K562 (cell line): ENCODE measurements at regions not wholly inside any gene's neighbourhood (a gene's known extent, or its start where the extent isn't known, plus 50 kb on each side); places are given as distances from the start of the nearest gene placed in this dataset.

Source experiments
- SMARCA4 ChIP-seq: fragments of 450-650 bp; IDR thresholded peaks from 2 replicates; pipeline ENCODE4 v1.6.1; 2016
- SP2 ChIP-seq: IDR thresholded peaks from 2 replicates; pipeline ENCODE4 v1.6.1; 2011; ENCODE audit warnings: mild to moderate bottlenecking, low read depth, low read length, moderate library complexity; ENCODE audit not compliant: poor library complexity, severe bottlenecking; ENCODE audit errors: extremely low read depth
- SREBF2 ChIP-seq: sonication (generic); formaldehyde crosslinking; IDR thresholded peaks from 2 replicates; pipeline ENCODE4 v1.4.0; 2020; ENCODE audit warnings: mild to moderate bottlenecking, missing genetic modification reagents
- U2AF1 ChIP-seq: fragments of 200-400 bp; formaldehyde crosslinking; optimal IDR thresholded peaks from 2 replicates; pipeline ENCODE3; 2017; ENCODE audit warnings: mild to moderate bottlenecking, low read depth, low read length, moderate library complexity
- ZNF175 ChIP-seq: fragments of 200-800 bp; sonication (Bioruptor generic); IDR thresholded peaks from 2 replicates; pipeline ENCODE4 v1.6.1; 2016; ENCODE audit warnings: low read depth, mild to moderate bottlenecking, missing genetic modification characterization, missing compliant biosample characterization
- ZNF311 ChIP-seq: fragments of 250-450 bp; sonication (Bioruptor Pico); IDR thresholded peaks from 2 replicates; pipeline ENCODE4 v1.4.0; 2020; ENCODE audit warnings: mild to moderate bottlenecking, moderate library complexity
- TF ChIP-seq, protein P1 (sequence below), 2 experiments: fragments of 450-650 bp in 1 of 2; sonication (generic) in 1 of 2; formaldehyde crosslinking in 1 of 2; IDR thresholded peaks; 2 replicates each; pipeline versions ENCODE4 v1.7.1 to v1.9.0; 2016 to 2022; ENCODE audit warnings: inconsistent platforms in 1 of 2, mild to moderate bottlenecking in 1 of 2, missing genetic modification reagents in 1 of 2
- TF ChIP-seq, protein P2 (sequence below): fragments of 450-650 bp; IDR thresholded peaks from 2 replicates; pipeline ENCODE4 v1.6.1; 2018; ENCODE audit not compliant: partially characterized antibody
- TF ChIP-seq, protein P3 (sequence below), 2 experiments: fragments of 450-650 bp; conservative IDR thresholded peaks; 2 replicates each; pipeline ENCODE4 v1.6.1; 2017; ENCODE audit warnings: mild to moderate bottlenecking in 2 of 2, moderate library complexity in 2 of 2
- TF ChIP-seq, protein P4 (sequence below), 3 experiments: IDR thresholded peaks in 2 of 3; conservative IDR thresholded peaks in 1 of 3; 2 replicates each; pipeline ENCODE4 v1.5.1; 2011 to 2012; ENCODE audit warnings: low read length in 3 of 3, mild to moderate bottlenecking in 3 of 3, control low read depth in 2 of 3, improper control_type of control experiment in 1 of 3, inconsistent platforms in 1 of 3, low read depth in 1 of 3, mixed read lengths in 1 of 3, moderate library complexity in 1 of 3; ENCODE audit not compliant: insufficient read depth in 2 of 3

DNA sequence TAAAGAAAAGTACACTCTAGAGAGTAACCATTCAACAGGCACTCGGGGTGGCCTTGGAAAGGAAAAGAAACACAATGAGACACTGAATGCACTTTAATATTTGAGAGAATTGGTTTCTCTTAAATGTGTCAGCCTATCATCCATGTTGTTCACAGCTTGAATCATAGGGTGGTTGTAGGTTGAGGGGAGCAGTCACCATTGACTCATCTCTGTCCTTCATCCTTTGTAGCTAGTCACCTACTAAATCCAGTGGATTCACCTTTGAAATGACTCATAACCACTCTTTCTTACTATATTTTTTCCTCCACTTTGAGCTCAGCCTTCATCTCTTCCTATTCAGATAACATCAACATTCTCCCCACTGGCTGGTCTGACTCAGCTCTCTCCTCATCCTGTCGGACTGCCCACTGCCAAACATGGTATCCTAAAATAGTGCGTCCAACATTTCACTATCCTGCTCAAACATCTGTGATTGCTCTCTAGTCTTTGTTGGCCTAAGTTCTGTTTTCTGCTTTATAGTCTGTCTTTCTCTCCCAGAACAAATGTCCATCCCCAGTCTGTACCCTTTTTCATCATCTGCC lies 182.7 kb upstream of the GADL1 start (continued):
- TF ChIP-seq, protein P1, sequence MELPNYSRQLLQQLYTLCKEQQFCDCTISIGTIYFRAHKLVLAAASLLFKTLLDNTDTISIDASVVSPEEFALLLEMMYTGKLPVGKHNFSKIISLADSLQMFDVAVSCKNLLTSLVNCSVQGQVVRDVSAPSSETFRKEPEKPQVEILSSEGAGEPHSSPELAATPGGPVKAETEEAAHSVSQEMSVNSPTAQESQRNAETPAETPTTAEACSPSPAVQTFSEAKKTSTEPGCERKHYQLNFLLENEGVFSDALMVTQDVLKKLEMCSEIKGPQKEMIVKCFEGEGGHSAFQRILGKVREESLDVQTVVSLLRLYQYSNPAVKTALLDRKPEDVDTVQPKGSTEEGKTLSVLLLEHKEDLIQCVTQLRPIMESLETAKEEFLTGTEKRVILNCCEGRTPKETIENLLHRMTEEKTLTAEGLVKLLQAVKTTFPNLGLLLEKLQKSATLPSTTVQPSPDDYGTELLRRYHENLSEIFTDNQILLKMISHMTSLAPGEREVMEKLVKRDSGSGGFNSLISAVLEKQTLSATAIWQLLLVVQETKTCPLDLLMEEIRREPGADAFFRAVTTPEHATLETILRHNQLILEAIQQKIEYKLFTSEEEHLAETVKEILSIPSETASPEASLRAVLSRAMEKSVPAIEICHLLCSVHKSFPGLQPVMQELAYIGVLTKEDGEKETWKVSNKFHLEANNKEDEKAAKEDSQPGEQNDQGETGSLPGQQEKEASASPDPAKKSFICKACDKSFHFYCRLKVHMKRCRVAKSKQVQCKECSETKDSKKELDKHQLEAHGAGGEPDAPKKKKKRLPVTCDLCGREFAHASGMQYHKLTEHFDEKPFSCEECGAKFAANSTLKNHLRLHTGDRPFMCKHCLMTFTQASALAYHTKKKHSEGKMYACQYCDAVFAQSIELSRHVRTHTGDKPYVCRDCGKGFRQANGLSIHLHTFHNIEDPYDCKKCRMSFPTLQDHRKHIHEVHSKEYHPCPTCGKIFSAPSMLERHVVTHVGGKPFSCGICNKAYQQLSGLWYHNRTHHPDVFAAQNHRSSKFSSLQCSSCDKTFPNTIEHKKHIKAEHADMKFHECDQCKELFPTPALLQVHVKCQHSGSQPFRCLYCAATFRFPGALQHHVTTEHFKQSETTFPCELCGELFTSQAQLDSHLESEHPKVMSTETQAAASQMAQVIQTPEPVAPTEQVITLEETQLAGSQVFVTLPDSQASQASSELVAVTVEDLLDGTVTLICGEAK (IDR thresholded peaks at IDR 0.05): no peak
- TF ChIP-seq, protein P1 (CRISPR knock-in tag; IDR thresholded peaks at IDR 0.05): no peak
- TF ChIP-seq U2AF1: no peak
- TF ChIP-seq, protein P2, sequence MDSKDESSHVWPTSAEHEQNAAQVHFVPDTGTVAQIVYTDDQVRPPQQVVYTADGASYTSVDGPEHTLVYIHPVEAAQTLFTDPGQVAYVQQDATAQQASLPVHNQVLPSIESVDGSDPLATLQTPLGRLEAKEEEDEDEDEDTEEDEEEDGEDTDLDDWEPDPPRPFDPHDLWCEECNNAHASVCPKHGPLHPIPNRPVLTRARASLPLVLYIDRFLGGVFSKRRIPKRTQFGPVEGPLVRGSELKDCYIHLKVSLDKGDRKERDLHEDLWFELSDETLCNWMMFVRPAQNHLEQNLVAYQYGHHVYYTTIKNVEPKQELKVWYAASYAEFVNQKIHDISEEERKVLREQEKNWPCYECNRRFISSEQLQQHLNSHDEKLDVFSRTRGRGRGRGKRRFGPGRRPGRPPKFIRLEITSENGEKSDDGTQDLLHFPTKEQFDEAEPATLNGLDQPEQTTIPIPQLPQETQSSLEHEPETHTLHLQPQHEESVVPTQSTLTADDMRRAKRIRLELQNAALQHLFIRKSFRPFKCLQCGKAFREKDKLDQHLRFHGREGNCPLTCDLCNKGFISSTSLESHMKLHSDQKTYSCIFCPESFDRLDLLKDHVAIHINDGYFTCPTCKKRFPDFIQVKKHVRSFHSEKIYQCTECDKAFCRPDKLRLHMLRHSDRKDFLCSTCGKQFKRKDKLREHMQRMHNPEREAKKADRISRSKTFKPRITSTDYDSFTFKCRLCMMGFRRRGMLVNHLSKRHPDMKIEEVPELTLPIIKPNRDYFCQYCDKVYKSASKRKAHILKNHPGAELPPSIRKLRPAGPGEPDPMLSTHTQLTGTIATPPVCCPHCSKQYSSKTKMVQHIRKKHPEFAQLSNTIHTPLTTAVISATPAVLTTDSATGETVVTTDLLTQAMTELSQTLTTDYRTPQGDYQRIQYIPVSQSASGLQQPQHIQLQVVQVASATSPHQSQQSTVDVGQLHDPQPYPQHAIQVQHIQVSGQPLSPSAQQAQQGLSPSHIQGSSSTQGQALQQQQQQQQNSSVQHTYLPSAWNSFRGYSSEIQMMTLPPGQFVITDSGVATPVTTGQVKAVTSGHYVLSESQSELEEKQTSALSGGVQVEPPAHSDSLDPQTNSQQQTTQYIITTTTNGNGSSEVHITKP: peak; percentile 54
- no peak for TF ChIP-seq ZNF175 (CRISPR knock-in tag)
- TF ChIP-seq, protein P3, sequence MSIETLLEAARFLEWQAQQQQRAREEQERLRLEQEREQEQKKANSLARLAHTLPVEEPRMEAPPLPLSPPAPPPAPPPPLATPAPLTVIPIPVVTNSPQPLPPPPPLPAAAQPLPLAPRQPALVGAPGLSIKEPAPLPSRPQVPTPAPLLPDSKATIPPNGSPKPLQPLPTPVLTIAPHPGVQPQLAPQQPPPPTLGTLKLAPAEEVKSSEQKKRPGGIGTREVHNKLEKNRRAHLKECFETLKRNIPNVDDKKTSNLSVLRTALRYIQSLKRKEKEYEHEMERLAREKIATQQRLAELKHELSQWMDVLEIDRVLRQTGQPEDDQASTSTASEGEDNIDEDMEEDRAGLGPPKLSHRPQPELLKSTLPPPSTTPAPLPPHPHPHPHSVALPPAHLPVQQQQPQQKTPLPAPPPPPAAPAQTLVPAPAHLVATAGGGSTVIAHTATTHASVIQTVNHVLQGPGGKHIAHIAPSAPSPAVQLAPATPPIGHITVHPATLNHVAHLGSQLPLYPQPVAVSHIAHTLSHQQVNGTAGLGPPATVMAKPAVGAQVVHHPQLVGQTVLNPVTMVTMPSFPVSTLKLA (conservative IDR thresholded peaks at IDR 0.05): no peak
- TF ChIP-seq SREBF2: no peak
- TF ChIP-seq ZNF311 (CRISPR knock-in tag): no peak
- no peak for TF ChIP-seq SMARCA4
- TF ChIP-seq, protein P4, sequence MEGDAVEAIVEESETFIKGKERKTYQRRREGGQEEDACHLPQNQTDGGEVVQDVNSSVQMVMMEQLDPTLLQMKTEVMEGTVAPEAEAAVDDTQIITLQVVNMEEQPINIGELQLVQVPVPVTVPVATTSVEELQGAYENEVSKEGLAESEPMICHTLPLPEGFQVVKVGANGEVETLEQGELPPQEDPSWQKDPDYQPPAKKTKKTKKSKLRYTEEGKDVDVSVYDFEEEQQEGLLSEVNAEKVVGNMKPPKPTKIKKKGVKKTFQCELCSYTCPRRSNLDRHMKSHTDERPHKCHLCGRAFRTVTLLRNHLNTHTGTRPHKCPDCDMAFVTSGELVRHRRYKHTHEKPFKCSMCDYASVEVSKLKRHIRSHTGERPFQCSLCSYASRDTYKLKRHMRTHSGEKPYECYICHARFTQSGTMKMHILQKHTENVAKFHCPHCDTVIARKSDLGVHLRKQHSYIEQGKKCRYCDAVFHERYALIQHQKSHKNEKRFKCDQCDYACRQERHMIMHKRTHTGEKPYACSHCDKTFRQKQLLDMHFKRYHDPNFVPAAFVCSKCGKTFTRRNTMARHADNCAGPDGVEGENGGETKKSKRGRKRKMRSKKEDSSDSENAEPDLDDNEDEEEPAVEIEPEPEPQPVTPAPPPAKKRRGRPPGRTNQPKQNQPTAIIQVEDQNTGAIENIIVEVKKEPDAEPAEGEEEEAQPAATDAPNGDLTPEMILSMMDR (IDR thresholded peaks at IDR 0.05 in 2 of 3, conservative IDR thresholded peaks at IDR 0.05 in 1 of 3; ENCODE audit: insufficient read depth in 2 of 3, low read depth in 1 of 3, low read length in 3 of 3): no peak
- TF ChIP-seq SP2: no peak
